Spleen (tissue), 11 donors: ENCODE measurements at regions not wholly inside any gene's neighbourhood (a gene's known extent, or its start where the extent isn't known, plus 50 kb on each side); places are given as distances from the start of the nearest gene placed in this dataset.

ENCODE experiments used
- DNase-seq: peaks from one replicate; pipeline ENCODE4 v3.0.0-alpha.2; 2020
- H3K27ac ChIP-seq, 8 donors: fragments of 200-600 bp; sonication (generic) in 7 of 8; 1 replicate in 4 of 8; 2 replicates in 4 of 8; pipeline versions ENCODE4 v1.5.0 to v1.8.0; 2016 to 2021; ENCODE audit warnings: inconsistent platforms in 4 of 8, mild to moderate bottlenecking in 4 of 8, moderate library complexity in 1 of 8
- H3K27me3 ChIP-seq, 7 donors: fragments of 200-600 bp; sonication (generic) in 6 of 7; replicated peaks in 1 of 7; 1 replicate in 4 of 7; 2 replicates in 3 of 7; pipeline versions ENCODE4 v1.5.0 to v1.8.0; 2016 to 2021; ENCODE audit warnings: inconsistent platforms in 3 of 7, mild to moderate bottlenecking in 1 of 7
- H3K36me3 ChIP-seq, 6 donors: fragments of 200-600 bp; sonication (generic) in 5 of 6; 1 replicate in 4 of 6; 2 replicates in 2 of 6; pipeline versions ENCODE4 v1.5.0 to v1.8.0; 2016 to 2021; ENCODE audit warnings: inconsistent platforms in 2 of 6
- H3K4me1 ChIP-seq, 6 donors: fragments of 200-600 bp; sonication (generic) in 5 of 6; 1 replicate in 3 of 6; 2 replicates in 3 of 6; pipeline versions ENCODE4 v1.5.0 to v1.8.0; 2016 to 2021; ENCODE audit warnings: inconsistent platforms in 3 of 6
- H3K4me3 ChIP-seq, 8 donors: fragments of 200-600 bp; sonication (generic) in 7 of 8; 1 replicate in 4 of 8; 2 replicates in 4 of 8; pipeline versions ENCODE4 v1.5.0 to v1.8.0; 2016 to 2021; ENCODE audit warnings: inconsistent platforms in 4 of 8, mild to moderate bottlenecking in 4 of 8, moderate library complexity in 2 of 8
- H3K9me3 ChIP-seq, 8 donors: fragments of 200-600 bp; sonication (generic) in 7 of 8; 1 replicate in 4 of 8; 2 replicates in 4 of 8; pipeline versions ENCODE4 v1.5.0 to v1.8.0; 2016 to 2021; ENCODE audit warnings: inconsistent platforms in 4 of 8
- POLR2A ChIP-seq, 3 donors: fragments of 450-650 bp; IDR thresholded peaks; one replicate each; pipeline ENCODE4 v1.5.1; 2017; ENCODE audit warnings: antibody characterized with exemption in 3 of 3, mild to moderate bottlenecking in 1 of 3
- POLR2AphosphoS5 ChIP-seq, 3 donors: sonication (generic); formaldehyde crosslinking; IDR thresholded peaks; one replicate each; pipeline ENCODE4 v1.5.1; 2017; ENCODE audit warnings: antibody characterized with exemption in 3 of 3
- WGBS, 5 donors: extraction: QIAGEN DNeasy Blood & Tissue Kit in 3 of 5; methylation state at CpG; one replicate each; pipeline versions ENCODE4 v1.1.5 to v1.1.7; 2013 to 2018; 5-methylcytosine and 5-hydroxymethylcytosine counted together
- intact Hi-C: fragments of 100-400 bp; cut with DNase I; formaldehyde crosslinking; loops from one replicate; pipeline ENCODE4 v1.15.0; 2023; ENCODE audit warnings: low total_unique reads
- TF ChIP-seq, protein P1 (sequence below), 11 experiments: fragments of 200-600 bp in 7 of 11; fragments of 450-650 bp in 4 of 11; sonication (generic) in 4 of 11; IDR thresholded peaks in 8 of 11; conservative IDR thresholded peaks in 3 of 11; 1 replicate in 7 of 11; 2 replicates in 4 of 11; pipeline versions ENCODE4 v1.4.0 to v1.8.0; 2016 to 2021; ENCODE audit warnings: antibody characterized with exemption in 11 of 11, inconsistent platforms in 4 of 11, mild to moderate bottlenecking in 1 of 11
- donor health status: healthy with polysubstance abuse.
- donor health status: DM: no; HTN: no; CAD: no; lungs with moderate emphysema.
- donor health status: DM: no; HTN: no; CAD: no.
- donor health status: Bipolar disorder and iron deficiency.
- donor health status: healthy.
- donor health status: DM: no; HTN: no; CAD: no.
- donor health status: DM: yes; HTN: yes; CAD: no.

- WGBS, 5 donors: 38 to 75% (median 72%) methylated on average over 2 of the region's 2 CpGs
- no peaks in the 10 kb centered on the region for H3K27me3 ChIP-seq
Observed at GRCh38 chr4:96509039-96509741, 669.3 kb downstream of the PDHA2 start.

DNA sequence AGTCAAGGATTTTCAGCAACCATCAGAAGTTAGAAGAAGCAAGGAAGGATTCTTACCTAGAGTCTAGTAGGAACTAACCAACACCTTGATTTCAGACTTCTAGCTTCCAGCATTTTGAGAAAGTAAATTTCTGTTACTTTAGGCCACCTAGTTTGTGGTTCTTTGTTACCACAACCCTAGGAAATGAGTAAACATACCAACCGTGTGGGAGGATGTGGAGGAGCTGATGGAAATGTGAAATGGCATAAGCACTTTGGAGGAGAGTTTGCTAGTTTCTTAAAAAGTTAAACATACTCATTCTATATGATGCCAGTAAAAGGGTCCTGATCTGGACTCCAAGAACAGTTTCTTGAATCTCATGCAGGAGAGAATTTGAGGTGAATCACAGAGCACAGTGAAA lies 679.4 kb downstream of the PDHA2 start:
- no peak for TF ChIP-seq POLR2A (IDR thresholded peaks at IDR 0.05)
- intact Hi-C loops: no loop called here
- WGBS, 5 donors: 12 to 29% (median 19%) methylated on average over 1 of the region's 1 CpG

More at GRCh38 chr4:96509039-96509741, 669.3 kb downstream of the PDHA2 start:
- no peak overlapping the region for H3K27ac ChIP-seq
- intact Hi-C loops: no loop called here
- no peaks in the 10 kb centered on the region for H3K36me3 ChIP-seq
- H3K4me1 ChIP-seq: no peaks in the 10 kb centered on the region
- TF ChIP-seq POLR2AphosphoS5 (IDR thresholded peaks at IDR 0.05): no peak
- TF ChIP-seq, protein P1, sequence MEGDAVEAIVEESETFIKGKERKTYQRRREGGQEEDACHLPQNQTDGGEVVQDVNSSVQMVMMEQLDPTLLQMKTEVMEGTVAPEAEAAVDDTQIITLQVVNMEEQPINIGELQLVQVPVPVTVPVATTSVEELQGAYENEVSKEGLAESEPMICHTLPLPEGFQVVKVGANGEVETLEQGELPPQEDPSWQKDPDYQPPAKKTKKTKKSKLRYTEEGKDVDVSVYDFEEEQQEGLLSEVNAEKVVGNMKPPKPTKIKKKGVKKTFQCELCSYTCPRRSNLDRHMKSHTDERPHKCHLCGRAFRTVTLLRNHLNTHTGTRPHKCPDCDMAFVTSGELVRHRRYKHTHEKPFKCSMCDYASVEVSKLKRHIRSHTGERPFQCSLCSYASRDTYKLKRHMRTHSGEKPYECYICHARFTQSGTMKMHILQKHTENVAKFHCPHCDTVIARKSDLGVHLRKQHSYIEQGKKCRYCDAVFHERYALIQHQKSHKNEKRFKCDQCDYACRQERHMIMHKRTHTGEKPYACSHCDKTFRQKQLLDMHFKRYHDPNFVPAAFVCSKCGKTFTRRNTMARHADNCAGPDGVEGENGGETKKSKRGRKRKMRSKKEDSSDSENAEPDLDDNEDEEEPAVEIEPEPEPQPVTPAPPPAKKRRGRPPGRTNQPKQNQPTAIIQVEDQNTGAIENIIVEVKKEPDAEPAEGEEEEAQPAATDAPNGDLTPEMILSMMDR (IDR thresholded peaks at IDR 0.05 in 8 of 11, conservative IDR thresholded peaks at IDR 0.05 in 3 of 11): no peak
- no peak for TF ChIP-seq POLR2A (IDR thresholded peaks at IDR 0.05)
- H3K9me3 ChIP-seq: peaks cover 0 to 23% (median 5%) of the 10 kb centered on the region in 8 donors
- H3K4me3 ChIP-seq: no peak overlapping the region
- DNase-seq: no peak

DNA sequence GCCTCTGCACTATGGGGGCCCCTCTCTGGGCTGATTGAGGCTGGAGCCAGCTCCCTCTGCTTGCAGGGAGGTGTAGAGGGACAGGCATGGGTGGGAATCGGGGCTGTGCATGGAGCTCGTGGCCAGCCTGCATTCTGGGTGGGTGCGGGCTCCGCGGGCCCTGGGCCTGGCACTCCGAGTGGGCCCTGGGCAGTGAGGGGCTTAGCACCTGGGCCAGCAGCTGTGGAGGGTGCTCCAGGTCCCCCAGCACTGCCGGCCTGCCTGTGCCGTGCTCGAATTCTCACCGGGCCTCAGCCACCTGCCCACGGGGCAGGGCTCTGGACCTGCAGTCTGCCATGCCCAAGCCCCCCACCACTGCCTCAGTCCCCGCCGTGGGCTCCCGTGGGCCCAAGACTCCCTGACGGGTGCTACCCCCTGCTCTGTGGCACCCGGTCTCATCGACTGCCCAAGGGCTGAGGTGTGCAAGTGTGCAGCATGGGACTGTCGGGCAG lies 681.2 kb downstream of the PDHA2 start:
- whole genome bisulfite sequencing, 5 donors: 80 to 93% (median 88%) methylated on average over 1 to 18 of the region's 18 CpGs
- peaks cover 0 to 15% (median 7%) of the 10 kb centered on the region in 8 donors for H3K9me3 ChIP-seq
- peak; percentile 54 for DNase-seq
- TF ChIP-seq POLR2AphosphoS5 (IDR thresholded peaks at IDR 0.05) (no peak), POLR2A (IDR thresholded peaks at IDR 0.05) (no peak)
- TF ChIP-seq, protein P1 (IDR thresholded peaks at IDR 0.05 in 8 of 11, conservative IDR thresholded peaks at IDR 0.05 in 3 of 11): no peak
- no peaks in the 10 kb centered on the region for H3K27me3 ChIP-seq
- no peak overlapping the region for H3K4me3 ChIP-seq
- intact Hi-C loops: no loop called here
- no peak overlapping the region for H3K27ac ChIP-seq
- H3K36me3 ChIP-seq: no peaks in the 10 kb centered on the region
- H3K4me1 ChIP-seq: no peaks in the 10 kb centered on the region

More for the DNA sequence above, 679.4 kb downstream of the PDHA2 start:
- Histone ChIP-seq H3K4me3 (no peak overlapping the region), H3K27me3 (no peaks in the 10 kb centered on the region), H3K4me1 (no peaks in the 10 kb centered on the region), H3K9me3 (peaks cover 0 to 15% (median 7%) of the 10 kb centered on the region in 8 donors), H3K27ac (no peak overlapping the region), H3K36me3 (no peaks in the 10 kb centered on the region)
- no peak for DNase-seq

DNA sequence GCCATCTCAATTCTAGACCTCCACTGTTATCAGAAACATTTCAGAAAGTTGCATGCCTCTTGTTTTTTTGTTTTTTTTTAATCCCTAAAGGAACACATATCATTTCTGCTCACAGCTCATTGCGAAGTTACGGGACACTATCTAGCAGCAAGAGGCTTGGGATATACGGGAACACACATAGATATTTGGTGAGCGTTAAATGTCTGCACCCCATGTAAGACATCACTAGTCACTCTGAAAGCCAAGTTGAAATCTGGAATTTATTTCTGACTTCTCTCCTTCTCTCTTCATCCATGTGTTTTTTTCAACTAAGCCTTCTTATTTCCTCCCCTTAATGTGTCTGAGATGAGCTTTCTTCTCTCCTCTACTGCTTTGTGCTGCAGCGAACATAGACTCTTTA lies 683.7 kb downstream of the PDHA2 start:
- intact Hi-C loops: no loop called here
- H3K4me1 ChIP-seq: no peaks in the 10 kb centered on the region
- TF ChIP-seq POLR2AphosphoS5 (IDR thresholded peaks at IDR 0.05) (no peak), POLR2A (IDR thresholded peaks at IDR 0.05) (no peak)
- TF ChIP-seq, protein P1 (IDR thresholded peaks at IDR 0.05 in 8 of 11, conservative IDR thresholded peaks at IDR 0.05 in 3 of 11): no peak
- no peaks in the 10 kb centered on the region for H3K36me3 ChIP-seq
- peaks cover 0 to 15% (median 7%) of the 10 kb centered on the region in 8 donors for H3K9me3 ChIP-seq
- no peak for DNase-seq
- H3K27me3 ChIP-seq: no peaks in the 10 kb centered on the region
- WGBS, 5 donors: 64 to 91% (median 84%) methylated on average over 5 of the region's 5 CpGs
- H3K4me3 ChIP-seq: no peak overlapping the region
- no peak overlapping the region for H3K27ac ChIP-seq
